HL-60 (cell line): ENCODE measurements at regions not wholly inside any gene's neighbourhood (a gene's known extent, or its start where the extent isn't known, plus 50 kb on each side); places are given as distances from the start of the nearest gene placed in this dataset.

Experiments used
- DNase-seq, 2 experiments: peaks; one replicate each; pipeline ENCODE4 v3.0.0-alpha.2; 2010 to 2020; ENCODE audit warnings: low read depth in 1 of 2, low spot score in 1 of 2
- H3K27ac ChIP-seq: fragments of 250-450 bp; sonication (Bioruptor Pico); replicated peaks from 2 replicates; pipeline ENCODE4 v1.5.1; 2020; ENCODE audit warnings: mild to moderate bottlenecking, moderate library complexity
- H3K27me3 ChIP-seq: fragments of 250-450 bp; sonication (Bioruptor Pico); 2 replicates; pipeline ENCODE4 v1.5.1; 2021; ENCODE audit warnings: mild to moderate bottlenecking, moderate library complexity; ENCODE audit not compliant: insufficient read depth, poor library complexity, severe bottlenecking
- H3K4me3 ChIP-seq: replicated peaks from 2 replicates; pipeline ENCODE4 v1.5.1; 2011; ENCODE audit warnings: mild to moderate bottlenecking, control low read depth, low read length; ENCODE audit not compliant: insufficient read depth
- CTCF ChIP-seq: IDR thresholded peaks from one replicate; pipeline ENCODE4 v1.5.1; 2011; ENCODE audit warnings: low read length, control low read depth, inconsistent platforms; ENCODE audit not compliant: insufficient read depth
- GABPA ChIP-seq: IDR thresholded peaks from 2 replicates; pipeline ENCODE4 v1.6.1; 2012; ENCODE audit warnings: low read depth
- POLR2AphosphoS5 ChIP-seq: IDR thresholded peaks from 2 replicates; pipeline ENCODE4 v1.6.1; 2012; ENCODE audit warnings: low read depth
- REST ChIP-seq: IDR thresholded peaks from 2 replicates; pipeline ENCODE4 v1.6.1; 2012; ENCODE audit warnings: low read depth; ENCODE audit not compliant: insufficient replicate concordance
- SPI1 ChIP-seq: IDR thresholded peaks from 2 replicates; pipeline ENCODE4 v1.6.1; 2012; ENCODE audit warnings: low read depth, mild to moderate bottlenecking, borderline replicate concordance

DNA sequence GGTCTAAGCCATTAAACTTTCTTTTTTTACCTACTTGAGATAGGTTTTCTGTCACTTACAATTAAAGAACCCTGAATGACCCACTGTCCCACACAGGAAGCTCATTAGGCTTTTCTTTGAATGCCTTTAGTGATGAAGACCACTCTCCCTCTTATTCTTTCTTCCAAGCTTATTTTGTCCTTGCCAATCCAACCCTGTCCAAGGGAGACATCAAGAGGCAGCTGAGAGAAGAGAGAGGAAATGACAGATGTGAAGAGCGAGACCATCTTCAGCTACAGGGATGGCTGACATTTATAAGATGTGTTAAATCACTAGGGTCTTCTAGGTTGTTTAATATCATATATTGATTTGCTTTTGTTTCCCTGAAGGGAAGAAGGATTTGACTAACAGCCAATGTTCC, 133.5 kb downstream of the FAM114A2 start:
- Histone ChIP-seq H3K27me3 (no peaks in the 10 kb centered on the region), H3K4me3 (no peak overlapping the region), H3K27ac (no peak overlapping the region)
- DNase-seq = no peak
- TF ChIP-seq SPI1 (no peak), REST (no peak), GABPA (no peak), POLR2AphosphoS5 (no peak), CTCF (no peak)

DNA sequence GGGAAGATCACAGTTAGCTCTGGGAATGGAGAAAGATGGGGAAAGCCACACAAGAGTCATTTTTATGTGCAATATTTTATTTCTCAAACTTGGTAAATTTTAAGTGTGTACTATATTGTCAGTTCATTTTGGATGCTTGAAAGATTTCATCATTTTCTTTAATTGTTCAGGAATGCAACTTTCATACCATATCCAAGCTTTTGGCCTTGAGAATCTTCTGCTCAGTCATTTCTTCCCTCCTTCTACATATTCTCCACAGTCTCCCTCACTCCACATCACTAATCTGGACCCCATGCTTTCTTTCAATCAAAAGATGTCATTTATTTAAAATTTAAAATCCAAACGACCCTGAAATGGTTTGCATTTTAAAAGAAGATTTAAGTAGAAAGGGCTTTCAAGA, 135.4 kb downstream of the FAM114A2 start:
- H3K4me3 ChIP-seq = no peak overlapping the region
- peaks cover 2% of the 10 kb centered on the region for H3K27me3 ChIP-seq
- no peak for DNase-seq
- no peak for TF ChIP-seq SPI1
- TF ChIP-seq REST = no peak
- no peak for TF ChIP-seq CTCF
- TF ChIP-seq POLR2AphosphoS5 = no peak
- H3K27ac ChIP-seq = no peak overlapping the region

DNA sequence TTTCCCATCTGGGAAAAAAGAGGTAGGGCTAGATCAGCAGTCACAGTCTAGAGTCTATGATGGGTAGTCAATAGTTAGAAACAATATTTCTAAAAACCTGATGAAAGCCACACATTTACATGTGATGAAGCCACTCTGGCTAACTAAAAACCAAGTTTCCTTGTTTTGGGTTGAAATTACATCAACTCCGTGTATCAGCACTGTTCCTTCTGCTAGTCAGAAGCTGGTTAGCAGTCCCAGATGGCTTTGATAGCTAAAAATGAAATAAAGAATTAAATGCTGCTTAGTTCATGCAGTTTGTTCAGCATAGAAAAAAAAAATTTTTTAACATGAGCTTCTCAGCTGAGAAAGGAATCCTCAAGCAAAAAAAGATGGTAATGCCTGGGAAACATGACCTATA, 136.7 kb downstream of the FAM114A2 start:
- Histone ChIP-seq H3K27ac (no peak overlapping the region), H3K4me3 (no peak overlapping the region), H3K27me3 (peaks cover 2% of the 10 kb centered on the region)
- TF ChIP-seq POLR2AphosphoS5 = no peak
- TF ChIP-seq GABPA = no peak
- TF ChIP-seq SPI1 = no peak
- TF ChIP-seq CTCF = no peak
- no peak for TF ChIP-seq REST
- DNase-seq = no peak
